ENCODE measurements at regions not wholly inside any gene's neighbourhood (a gene's known extent, or its start where the extent isn't known, plus 50 kb on each side); places are given as distances from the start of the nearest gene placed in this dataset.

- TF ChIP-seq, protein P1, sequence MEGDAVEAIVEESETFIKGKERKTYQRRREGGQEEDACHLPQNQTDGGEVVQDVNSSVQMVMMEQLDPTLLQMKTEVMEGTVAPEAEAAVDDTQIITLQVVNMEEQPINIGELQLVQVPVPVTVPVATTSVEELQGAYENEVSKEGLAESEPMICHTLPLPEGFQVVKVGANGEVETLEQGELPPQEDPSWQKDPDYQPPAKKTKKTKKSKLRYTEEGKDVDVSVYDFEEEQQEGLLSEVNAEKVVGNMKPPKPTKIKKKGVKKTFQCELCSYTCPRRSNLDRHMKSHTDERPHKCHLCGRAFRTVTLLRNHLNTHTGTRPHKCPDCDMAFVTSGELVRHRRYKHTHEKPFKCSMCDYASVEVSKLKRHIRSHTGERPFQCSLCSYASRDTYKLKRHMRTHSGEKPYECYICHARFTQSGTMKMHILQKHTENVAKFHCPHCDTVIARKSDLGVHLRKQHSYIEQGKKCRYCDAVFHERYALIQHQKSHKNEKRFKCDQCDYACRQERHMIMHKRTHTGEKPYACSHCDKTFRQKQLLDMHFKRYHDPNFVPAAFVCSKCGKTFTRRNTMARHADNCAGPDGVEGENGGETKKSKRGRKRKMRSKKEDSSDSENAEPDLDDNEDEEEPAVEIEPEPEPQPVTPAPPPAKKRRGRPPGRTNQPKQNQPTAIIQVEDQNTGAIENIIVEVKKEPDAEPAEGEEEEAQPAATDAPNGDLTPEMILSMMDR (IDR thresholded peaks at IDR 0.05): no peak
These were observed 56.2 kb upstream of the RAB27B start for GRCh38 chr18:54772056-54772455.

DNA sequence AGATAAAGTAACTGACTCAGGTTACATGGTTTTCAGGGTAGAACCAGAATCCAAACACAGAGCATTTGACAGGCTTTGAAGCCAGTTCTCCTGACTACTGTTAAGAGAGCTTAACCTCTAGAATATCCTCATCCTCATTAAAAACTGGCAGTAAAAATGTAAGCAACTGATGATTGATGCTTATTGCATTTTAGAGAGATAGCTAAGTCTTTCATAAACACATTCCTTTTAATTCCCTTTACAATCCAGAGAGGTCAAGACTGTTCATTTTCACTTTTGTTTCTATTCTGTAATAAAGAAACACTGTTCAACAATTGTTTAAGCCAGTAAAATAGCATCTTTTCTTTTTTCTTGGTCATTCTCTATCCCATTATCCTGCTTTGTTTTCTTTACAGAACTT, 53.9 kb upstream of the RAB27B start:
- TF ChIP-seq, protein P1 (IDR thresholded peaks at IDR 0.05): no peak

GRCh38 chr18:54774981-54775665, 53.2 kb upstream of the RAB27B start:
- TF ChIP-seq, protein P1 (IDR thresholded peaks at IDR 0.05): no peak

- TF ChIP-seq, protein P1 (IDR thresholded peaks at IDR 0.05): no peak
These were observed 52.6 kb upstream of the RAB27B start for GRCh38 chr18:54775686-54776085.

DNA sequence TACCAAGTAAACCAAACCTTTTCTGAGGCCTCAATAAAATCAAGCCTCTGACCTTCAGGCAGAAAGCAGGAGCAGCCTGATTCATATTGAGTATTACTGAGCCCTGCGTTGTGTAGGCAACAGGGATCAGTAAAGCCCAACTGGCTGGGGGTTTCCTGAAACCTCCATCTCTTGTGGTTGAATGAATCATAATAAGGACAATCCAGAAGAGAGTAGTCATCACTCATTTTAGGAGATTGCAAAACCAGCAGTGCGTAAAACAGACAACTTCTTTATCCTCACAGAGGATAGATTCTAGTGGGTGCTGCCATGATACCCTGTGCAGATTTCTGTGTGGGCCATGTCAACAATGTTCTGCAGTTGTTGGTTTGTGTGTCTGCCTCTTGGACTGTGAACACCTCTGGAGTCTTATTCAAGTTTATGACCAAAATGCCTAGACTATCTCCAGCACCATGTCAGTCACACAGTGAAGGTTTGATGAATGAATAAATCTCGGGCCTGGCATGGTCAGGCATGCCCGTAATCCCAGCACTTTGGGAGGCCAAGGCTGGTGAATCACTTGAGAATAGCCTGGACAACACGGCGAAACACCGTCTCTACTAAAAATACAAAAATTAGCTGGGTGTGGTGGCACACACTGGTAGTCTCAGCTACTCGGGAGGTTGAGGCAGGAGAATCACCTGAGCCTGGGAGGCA, 51.8 kb upstream of the RAB27B start:
- TF ChIP-seq, protein P1 (IDR thresholded peaks at IDR 0.05): no peak

GRCh38 chr18:54777118-54777791, 51.0 kb upstream of the RAB27B start:
- TF ChIP-seq, protein P1 (IDR thresholded peaks at IDR 0.05): no peak

DNA sequence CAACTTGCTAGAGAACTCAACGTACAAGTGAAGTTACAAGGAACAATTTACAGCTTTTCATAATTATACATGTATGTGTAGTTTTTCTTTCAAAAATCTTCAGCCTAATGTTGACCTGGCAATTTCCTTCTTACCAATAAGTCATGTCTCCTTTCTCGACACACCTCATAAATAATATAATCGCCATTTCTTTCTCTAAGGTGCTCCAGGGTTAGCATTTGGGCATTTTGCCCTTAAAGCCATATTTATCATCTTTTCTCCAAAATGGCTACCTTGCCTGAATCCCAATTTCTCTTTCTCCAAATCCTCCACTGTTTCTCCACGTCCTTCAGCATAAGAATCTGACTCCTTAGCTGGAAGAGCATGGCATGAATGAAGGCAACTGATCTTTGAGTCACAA, 50.3 kb upstream of the RAB27B start:
- TF ChIP-seq, protein P1 (IDR thresholded peaks at IDR 0.05): no peak
